ENCODE measurements at regions not wholly inside any gene's neighbourhood (a gene's known extent, or its start where the extent isn't known, plus 50 kb on each side); places are given as distances from the start of the nearest gene placed in this dataset.

DNA sequence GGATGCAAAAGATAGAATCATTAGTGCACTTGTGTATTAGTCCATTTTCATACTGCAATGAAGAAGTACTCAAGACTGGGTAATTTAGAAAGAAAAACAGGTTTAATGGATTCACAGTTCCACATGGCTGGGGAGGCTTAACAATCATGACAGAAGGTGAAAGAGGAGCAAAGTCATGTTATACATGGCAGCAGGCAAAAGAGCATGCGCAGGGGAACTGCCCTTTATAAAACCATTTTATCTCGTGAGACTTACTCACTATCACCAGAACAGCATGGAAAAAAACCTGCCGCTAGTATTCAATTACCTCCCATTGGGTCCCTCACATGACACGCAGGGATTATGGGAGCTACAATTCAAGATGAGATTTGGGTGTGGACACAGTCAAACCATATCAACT is 129.4 kb downstream of the SCG2 start:
- Mint-ChIP-seq H3K4me3 (ENCODE audit: unreplicated experiment) (no peak overlapping the region), H3K36me3 (ENCODE audit: insufficient read depth, unreplicated experiment) (no peaks in the 10 kb centered on the region), H3K4me1 (ENCODE audit: low read depth, unreplicated experiment) (no peaks in the 10 kb centered on the region), H3K27me3 (ENCODE audit: insufficient read depth, unreplicated experiment) (peaks cover 14% of the 10 kb centered on the region), H3K27ac (ENCODE audit: unreplicated experiment) (no peak overlapping the region), H3K9me3 (ENCODE audit: unreplicated experiment) (no peaks in the 10 kb centered on the region)
- no peak for DNase-seq
- Histone ChIP-seq H3K4me1 (no peaks in the 10 kb centered on the region), H3K36me3 (ENCODE audit: control insufficient read depth, insufficient read depth, low read length) (no peaks in the 10 kb centered on the region), H3K4me3 (ENCODE audit: low read depth, low read length) (no peak overlapping the region), H3K9me3 (no peaks in the 10 kb centered on the region; the same call in 1 of the 2 replicates), H3K27me3 (replicated peaks; ENCODE audit: control insufficient read depth, insufficient read depth, low read length) (no peaks in the 10 kb centered on the region)
- CTCF ChIA-PET = no interaction called here
- TF ChIP-seq, protein P1, sequence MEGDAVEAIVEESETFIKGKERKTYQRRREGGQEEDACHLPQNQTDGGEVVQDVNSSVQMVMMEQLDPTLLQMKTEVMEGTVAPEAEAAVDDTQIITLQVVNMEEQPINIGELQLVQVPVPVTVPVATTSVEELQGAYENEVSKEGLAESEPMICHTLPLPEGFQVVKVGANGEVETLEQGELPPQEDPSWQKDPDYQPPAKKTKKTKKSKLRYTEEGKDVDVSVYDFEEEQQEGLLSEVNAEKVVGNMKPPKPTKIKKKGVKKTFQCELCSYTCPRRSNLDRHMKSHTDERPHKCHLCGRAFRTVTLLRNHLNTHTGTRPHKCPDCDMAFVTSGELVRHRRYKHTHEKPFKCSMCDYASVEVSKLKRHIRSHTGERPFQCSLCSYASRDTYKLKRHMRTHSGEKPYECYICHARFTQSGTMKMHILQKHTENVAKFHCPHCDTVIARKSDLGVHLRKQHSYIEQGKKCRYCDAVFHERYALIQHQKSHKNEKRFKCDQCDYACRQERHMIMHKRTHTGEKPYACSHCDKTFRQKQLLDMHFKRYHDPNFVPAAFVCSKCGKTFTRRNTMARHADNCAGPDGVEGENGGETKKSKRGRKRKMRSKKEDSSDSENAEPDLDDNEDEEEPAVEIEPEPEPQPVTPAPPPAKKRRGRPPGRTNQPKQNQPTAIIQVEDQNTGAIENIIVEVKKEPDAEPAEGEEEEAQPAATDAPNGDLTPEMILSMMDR (IDR thresholded peaks at IDR 0.05; ENCODE audit: insufficient read depth in 1 of 2, low read depth in 1 of 2, low read length in 1 of 2, severe bottlenecking in 1 of 2, unreplicated experiment in 1 of 2) = no peak
- POLR2A ChIA-PET = no interaction called here
- BruUV-seq (replicated peaks) = no TSS peak
- intact Hi-C loops (cut with micrococcal nuclease; ENCODE audit: unreplicated experiment) = no loop called here

- H3K27ac Mint-ChIP-seq (ENCODE audit: unreplicated experiment) = no peak overlapping the region
- Histone ChIP-seq H3K36me3 (ENCODE audit: control insufficient read depth, insufficient read depth, low read length) (no peaks in the 10 kb centered on the region), H3K9me3 (no peaks in the 10 kb centered on the region; the same call in 1 of the 2 replicates), H3K4me3 (ENCODE audit: low read depth, low read length) (no peak overlapping the region), H3K27me3 (replicated peaks; ENCODE audit: control insufficient read depth, insufficient read depth, low read length) (no peaks in the 10 kb centered on the region), H3K4me1 (no peaks in the 10 kb centered on the region)
- ChIA-PET CTCF (no interaction called here), POLR2A (no interaction called here)
- H3K9me3 Mint-ChIP-seq (ENCODE audit: unreplicated experiment) = no peaks in the 10 kb centered on the region
- no peak for DNase-seq
- TF ChIP-seq, protein P1 (IDR thresholded peaks at IDR 0.05; ENCODE audit: insufficient read depth in 1 of 2, low read depth in 1 of 2, low read length in 1 of 2, severe bottlenecking in 1 of 2, unreplicated experiment in 1 of 2) = no peak
- no peaks in the 10 kb centered on the region for H3K4me1 Mint-ChIP-seq (ENCODE audit: low read depth, unreplicated experiment)
- no peak overlapping the region for H3K4me3 Mint-ChIP-seq (ENCODE audit: unreplicated experiment)
- peaks cover 17% of the 10 kb centered on the region for H3K27me3 Mint-ChIP-seq (ENCODE audit: insufficient read depth, unreplicated experiment)
- intact Hi-C loops (cut with micrococcal nuclease; ENCODE audit: unreplicated experiment) = no loop called here
- no peaks in the 10 kb centered on the region for H3K36me3 Mint-ChIP-seq (ENCODE audit: insufficient read depth, unreplicated experiment)
- BruUV-seq (replicated peaks) = no TSS peak
Measured at GRCh38 chr2:223474893-223475292, 127.3 kb downstream of the SCG2 start.

DNA sequence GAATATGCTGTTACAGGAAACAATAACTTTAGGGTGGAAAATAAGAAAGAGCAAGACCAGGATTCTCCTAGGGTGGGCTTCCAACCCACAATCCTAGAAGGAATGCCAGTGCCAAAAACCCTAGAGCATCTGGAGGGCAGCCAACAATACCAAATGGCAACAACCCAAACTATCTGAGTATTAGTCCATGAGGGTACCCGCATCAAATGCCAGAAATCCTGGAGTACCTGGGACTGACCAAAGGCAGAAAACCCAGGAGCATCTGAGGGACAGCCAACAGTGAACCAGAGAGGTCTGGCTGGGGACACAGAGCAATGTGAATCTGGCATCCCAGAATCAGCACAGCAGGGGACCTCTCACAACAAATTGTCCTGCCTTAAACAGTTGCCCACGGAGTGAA is 126.3 kb downstream of the SCG2 start:
- Mint-ChIP-seq H3K27ac (ENCODE audit: unreplicated experiment) (no peak overlapping the region), H3K27me3 (ENCODE audit: insufficient read depth, unreplicated experiment) (peaks cover 17% of the 10 kb centered on the region), H3K9me3 (ENCODE audit: unreplicated experiment) (no peaks in the 10 kb centered on the region), H3K4me3 (ENCODE audit: unreplicated experiment) (no peak overlapping the region), H3K4me1 (ENCODE audit: low read depth, unreplicated experiment) (no peaks in the 10 kb centered on the region), H3K36me3 (ENCODE audit: insufficient read depth, unreplicated experiment) (no peaks in the 10 kb centered on the region)
- CTCF ChIA-PET = no interaction called here
- DNase-seq = no peak
- intact Hi-C loops (cut with micrococcal nuclease; ENCODE audit: unreplicated experiment) = no loop called here
- H3K27me3 ChIP-seq (replicated peaks; ENCODE audit: control insufficient read depth, insufficient read depth, low read length) = no peaks in the 10 kb centered on the region
- H3K4me1 ChIP-seq = no peaks in the 10 kb centered on the region
- no peaks in the 10 kb centered on the region for H3K36me3 ChIP-seq (ENCODE audit: control insufficient read depth, insufficient read depth, low read length)
- TF ChIP-seq, protein P1 (IDR thresholded peaks at IDR 0.05; ENCODE audit: insufficient read depth in 1 of 2, low read depth in 1 of 2, low read length in 1 of 2, severe bottlenecking in 1 of 2, unreplicated experiment in 1 of 2) = no peak
- H3K4me3 ChIP-seq (ENCODE audit: low read depth, low read length) = no peak overlapping the region
- no peaks in the 10 kb centered on the region; the same call in 1 of the 2 replicates for H3K9me3 ChIP-seq
- POLR2A ChIA-PET = no interaction called here
- BruUV-seq (replicated peaks) = no TSS peak

All from Caco-2 (cell line).